PFSK-1 (cell line): ENCODE measurements at regions not wholly inside any gene's neighbourhood (a gene's known extent, or its start where the extent isn't known, plus 50 kb on each side); places are given as distances from the start of the nearest gene placed in this dataset.

Experiments used
- FOXP2 ChIP-seq: optimal IDR thresholded peaks from 2 replicates; pipeline ENCODE3; 2011; ENCODE audit warnings: borderline replicate concordance, control low read depth, inconsistent platforms; ENCODE audit not compliant: insufficient read depth; ENCODE audit errors: extremely low read length, extremely low read depth
- POLR2AphosphoS5 ChIP-seq: IDR thresholded peaks from 2 replicates; pipeline ENCODE4 v1.6.1; 2012; ENCODE audit warnings: low read depth, mild to moderate bottlenecking, control low read depth, low read length, moderate library complexity
- REST ChIP-seq, 2 experiments: IDR thresholded peaks; 2 replicates each; pipeline versions ENCODE4 v1.6.1 to v1.8.0; 2011 to 2012; ENCODE audit warnings: low read depth in 2 of 2, low read length in 2 of 2, control low read depth in 1 of 2, inconsistent platforms in 1 of 2, mild to moderate bottlenecking in 1 of 2, moderate library complexity in 1 of 2; ENCODE audit not compliant: insufficient read depth in 1 of 2
- SIN3A ChIP-seq: IDR thresholded peaks from 2 replicates; pipeline ENCODE4 v1.6.1; 2012; ENCODE audit warnings: mild to moderate bottlenecking, low read length, moderate library complexity, borderline replicate concordance; ENCODE audit not compliant: insufficient read depth
- TAF1 ChIP-seq: IDR thresholded peaks from 2 replicates; pipeline ENCODE4 v1.6.1; 2012; ENCODE audit warnings: low read length, control low read depth, borderline replicate concordance; ENCODE audit not compliant: insufficient read depth

- no peak for TF ChIP-seq TAF1
- TF ChIP-seq SIN3A: no peak
- no peak for TF ChIP-seq FOXP2
- TF ChIP-seq REST (IDR thresholded peaks at IDR 0.05; ENCODE audit: insufficient read depth in 1 of 2, low read depth in 2 of 2, low read length in 2 of 2): no peak
- no peak for TF ChIP-seq POLR2AphosphoS5
Measured at GRCh38 chr7:142248-142941, 50.0 kb upstream of the FAM20C start.
